ENCODE measurements at regions not wholly inside any gene's neighbourhood (a gene's known extent, or its start where the extent isn't known, plus 50 kb on each side); places are given as distances from the start of the nearest gene placed in this dataset.

DNA sequence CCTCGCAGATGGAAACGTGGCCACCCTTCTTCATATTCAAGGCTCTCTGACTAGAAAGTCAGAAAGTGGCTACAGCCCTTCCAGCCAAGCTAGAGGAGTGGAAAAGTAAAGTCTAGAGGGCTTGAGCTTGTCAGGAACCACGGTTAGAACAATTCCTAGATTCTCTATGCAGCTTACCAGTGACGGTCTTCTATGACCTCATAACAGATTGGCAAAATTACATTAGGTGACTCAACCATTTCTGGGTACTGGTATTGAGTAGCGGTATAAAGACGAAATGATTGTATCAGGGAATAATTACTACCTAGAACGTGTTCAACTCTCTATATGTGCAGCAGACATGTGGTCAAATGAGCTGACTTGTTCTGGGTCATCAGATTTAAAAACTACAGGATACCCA, 155.0 kb upstream of the RUNX1 start:
- Histone ChIP-seq H3K27ac (no peak overlapping the region), H3K4me3 (no peak overlapping the region), H3K4me1 (peaks cover 29% of the 10 kb centered on the region), H3K36me3 (no peaks in the 10 kb centered on the region), H3K9me3 (no peaks in the 10 kb centered on the region), H3K27me3 (no peaks in the 10 kb centered on the region)
- WGBS, result 76% methylated on average over 7 of the region's 7 CpGs
- DNase-seq (ENCODE audit: low spot score in 2 of 2), result no peak
- TF ChIP-seq, protein P1, sequence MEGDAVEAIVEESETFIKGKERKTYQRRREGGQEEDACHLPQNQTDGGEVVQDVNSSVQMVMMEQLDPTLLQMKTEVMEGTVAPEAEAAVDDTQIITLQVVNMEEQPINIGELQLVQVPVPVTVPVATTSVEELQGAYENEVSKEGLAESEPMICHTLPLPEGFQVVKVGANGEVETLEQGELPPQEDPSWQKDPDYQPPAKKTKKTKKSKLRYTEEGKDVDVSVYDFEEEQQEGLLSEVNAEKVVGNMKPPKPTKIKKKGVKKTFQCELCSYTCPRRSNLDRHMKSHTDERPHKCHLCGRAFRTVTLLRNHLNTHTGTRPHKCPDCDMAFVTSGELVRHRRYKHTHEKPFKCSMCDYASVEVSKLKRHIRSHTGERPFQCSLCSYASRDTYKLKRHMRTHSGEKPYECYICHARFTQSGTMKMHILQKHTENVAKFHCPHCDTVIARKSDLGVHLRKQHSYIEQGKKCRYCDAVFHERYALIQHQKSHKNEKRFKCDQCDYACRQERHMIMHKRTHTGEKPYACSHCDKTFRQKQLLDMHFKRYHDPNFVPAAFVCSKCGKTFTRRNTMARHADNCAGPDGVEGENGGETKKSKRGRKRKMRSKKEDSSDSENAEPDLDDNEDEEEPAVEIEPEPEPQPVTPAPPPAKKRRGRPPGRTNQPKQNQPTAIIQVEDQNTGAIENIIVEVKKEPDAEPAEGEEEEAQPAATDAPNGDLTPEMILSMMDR (IDR thresholded peaks at IDR 0.05), result no peak
- TF ChIP-seq EP300 (IDR thresholded peaks at IDR 0.05) (no peak), POLR2AphosphoS5 (IDR thresholded peaks at IDR 0.05) (no peak), POLR2A (IDR thresholded peaks at IDR 0.05) (no peak)

GRCh38 chr21:35203093-35203977, 154.2 kb upstream of the RUNX1 start:
- no peak for TF ChIP-seq POLR2AphosphoS5 (IDR thresholded peaks at IDR 0.05)
- TF ChIP-seq, protein P1 (IDR thresholded peaks at IDR 0.05), result no peak
- no peak for TF ChIP-seq POLR2A (IDR thresholded peaks at IDR 0.05)
- TF ChIP-seq EP300 (IDR thresholded peaks at IDR 0.05), result no peak
- Histone ChIP-seq H3K27ac (no peak overlapping the region), H3K4me1 (peaks cover 29% of the 10 kb centered on the region), H3K4me3 (no peak overlapping the region), H3K27me3 (no peaks in the 10 kb centered on the region), H3K9me3 (no peaks in the 10 kb centered on the region), H3K36me3 (no peaks in the 10 kb centered on the region)
- no peak for DNase-seq (ENCODE audit: low spot score in 2 of 2)
- 65% methylated on average over 11 of the region's 11 CpGs for WGBS

GRCh38 chr21:35202431-35202830, 153.3 kb upstream of the RUNX1 start:
- DNase-seq (ENCODE audit: low spot score in 2 of 2), result no peak
- Histone ChIP-seq H3K27me3 (no peaks in the 10 kb centered on the region), H3K4me3 (no peak overlapping the region), H3K9me3 (no peaks in the 10 kb centered on the region), H3K4me1 (peaks cover 26% of the 10 kb centered on the region), H3K27ac (no peak overlapping the region), H3K36me3 (no peaks in the 10 kb centered on the region)
- TF ChIP-seq, protein P1 (IDR thresholded peaks at IDR 0.05), result no peak
- TF ChIP-seq POLR2AphosphoS5 (IDR thresholded peaks at IDR 0.05) (no peak), EP300 (IDR thresholded peaks at IDR 0.05) (no peak), POLR2A (IDR thresholded peaks at IDR 0.05) (no peak)

DNA sequence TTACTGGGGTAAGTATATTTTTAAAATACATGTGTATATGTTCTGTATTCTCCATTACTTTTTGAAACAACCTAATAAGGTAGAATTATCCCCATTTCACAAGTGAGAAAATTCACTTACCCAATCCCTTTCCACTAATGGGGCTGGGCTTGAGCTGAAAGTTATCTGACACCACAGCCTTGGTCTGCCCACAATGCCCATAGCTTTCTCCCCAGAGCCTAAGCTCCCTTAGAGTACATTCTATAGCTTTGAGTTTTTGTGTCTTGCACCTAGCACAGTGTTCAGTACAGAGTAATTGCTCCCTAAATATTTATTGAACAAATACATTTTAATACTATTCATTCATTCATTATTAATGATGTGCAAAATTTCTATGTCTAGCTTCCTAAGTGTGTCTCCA, 152.7 kb upstream of the RUNX1 start:
- Histone ChIP-seq H3K36me3 (no peaks in the 10 kb centered on the region), H3K4me1 (peaks cover 21% of the 10 kb centered on the region), H3K9me3 (no peaks in the 10 kb centered on the region), H3K4me3 (no peak overlapping the region), H3K27ac (no peak overlapping the region), H3K27me3 (no peaks in the 10 kb centered on the region)
- TF ChIP-seq, protein P1 (IDR thresholded peaks at IDR 0.05), result no peak
- no peak for TF ChIP-seq POLR2AphosphoS5 (IDR thresholded peaks at IDR 0.05)
- no peak for TF ChIP-seq POLR2A (IDR thresholded peaks at IDR 0.05)
- TF ChIP-seq EP300 (IDR thresholded peaks at IDR 0.05), result no peak
- DNase-seq (ENCODE audit: low spot score in 2 of 2), result no peak

- H3K36me3 ChIP-seq, result no peaks in the 10 kb centered on the region
- no peak for DNase-seq (ENCODE audit: low spot score in 2 of 2)
- WGBS, result 100% methylated on average over 2 of the region's 2 CpGs
- H3K4me1 ChIP-seq, result peaks cover 19% of the 10 kb centered on the region
- H3K27ac ChIP-seq, result no peak overlapping the region
- H3K27me3 ChIP-seq, result no peaks in the 10 kb centered on the region
- no peak for TF ChIP-seq POLR2A (IDR thresholded peaks at IDR 0.05)
- no peak for TF ChIP-seq POLR2AphosphoS5 (IDR thresholded peaks at IDR 0.05)
- no peak for TF ChIP-seq EP300 (IDR thresholded peaks at IDR 0.05)
- no peaks in the 10 kb centered on the region for H3K9me3 ChIP-seq
- H3K4me3 ChIP-seq, result no peak overlapping the region
Measured at GRCh38 chr21:35201288-35201687, 152.2 kb upstream of the RUNX1 start.

Data from suprapubic skin (tissue), 4 donors.